ENCODE measurements at regions not wholly inside any gene's neighbourhood (a gene's known extent, or its start where the extent isn't known, plus 50 kb on each side); places are given as distances from the start of the nearest gene placed in this dataset.
A peak's percentile ranks its signal among the peaks of the same experiment; 100 is the strongest.
"Not testable (repeated sequence)": the region's sequence is repeated elsewhere in the genome, so short reads cannot be mapped to it uniquely, and the experiment has no call there.

DNA sequence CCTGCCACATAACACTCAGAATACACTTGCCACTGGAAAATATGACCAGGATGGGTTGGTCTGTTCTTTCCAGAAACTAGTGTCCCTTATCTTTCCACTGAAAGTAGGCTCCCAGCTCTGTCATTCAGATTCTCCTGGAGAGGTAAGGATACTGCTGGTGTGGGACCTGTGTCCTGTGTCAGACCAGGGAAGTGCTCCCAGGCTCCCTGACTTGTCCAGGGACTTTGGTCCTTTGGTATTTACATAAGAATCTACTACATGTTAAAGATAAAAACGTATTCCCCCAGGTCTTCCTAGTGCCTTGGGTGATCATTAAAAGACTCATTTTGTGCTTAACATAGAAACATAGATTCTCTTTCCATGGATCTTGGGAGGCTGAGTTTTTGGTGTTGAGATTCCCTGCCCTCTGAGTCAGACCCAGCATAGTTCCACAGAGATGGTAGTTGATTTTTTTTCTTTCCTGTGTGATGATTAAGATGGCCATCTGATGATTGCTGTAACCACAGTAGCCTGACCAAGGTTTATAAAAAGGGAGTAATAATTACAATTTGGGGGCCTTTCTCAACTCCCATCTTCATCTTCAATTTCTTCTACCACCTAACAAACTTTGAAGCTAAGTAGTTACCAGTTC, 159.8 kb upstream of the JADE1 start:
- H3K4me3 ChIP-seq (ENCODE audit: extremely low read depth, insufficient read depth, low read length, poor library complexity, severe bottlenecking) = no peak overlapping the region
- H3K4me1 ChIP-seq (ENCODE audit: control insufficient read depth, insufficient read depth, low read length, poor library complexity, severe bottlenecking) = no peaks in the 10 kb centered on the region
- no peak overlapping the region for H3K27ac ChIP-seq (ENCODE audit: low read depth, low read length, severe bottlenecking)
- no CpG with 5 or more reads among the region's 1 CpG for WGBS, 2 experiments (ENCODE audit: insufficient coverage in 2 of 2)
- no peaks in the 10 kb centered on the region for H3K36me3 ChIP-seq (ENCODE audit: control insufficient read depth, insufficient read depth, low read length)
- peaks cover 4% of the 10 kb centered on the region for H3K9me3 ChIP-seq (ENCODE audit: control insufficient read depth, low read length)

DNA sequence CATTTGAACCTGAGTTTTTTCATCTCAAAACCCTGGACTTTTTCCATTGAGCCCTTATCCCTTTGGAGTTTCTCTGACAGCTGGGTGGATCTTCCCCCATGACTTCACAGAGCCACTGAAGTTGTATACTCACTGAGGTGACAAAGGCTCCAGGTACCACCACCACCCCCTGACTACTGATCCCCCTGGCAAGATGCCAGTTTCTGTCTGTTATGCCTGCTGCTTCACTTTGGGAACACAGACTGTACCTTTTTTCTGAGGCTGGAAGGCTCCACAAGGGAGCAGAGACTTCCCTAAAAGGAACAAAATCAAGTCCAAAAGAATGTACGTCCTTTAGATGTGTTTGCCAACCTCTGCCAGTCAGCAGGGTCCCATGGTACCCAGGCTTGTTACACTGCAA, 160.3 kb upstream of the JADE1 start:
- 83% methylated on average over 1 of the region's 1 CpG; no CpG with 5 or more reads in 1 of the 2 experiments for WGBS, 2 experiments (ENCODE audit: insufficient coverage in 2 of 2)
- no peaks in the 10 kb centered on the region for H3K4me1 ChIP-seq (ENCODE audit: control insufficient read depth, insufficient read depth, low read length, poor library complexity, severe bottlenecking)
- H3K27ac ChIP-seq (ENCODE audit: low read depth, low read length, severe bottlenecking) = no peak overlapping the region

DNA sequence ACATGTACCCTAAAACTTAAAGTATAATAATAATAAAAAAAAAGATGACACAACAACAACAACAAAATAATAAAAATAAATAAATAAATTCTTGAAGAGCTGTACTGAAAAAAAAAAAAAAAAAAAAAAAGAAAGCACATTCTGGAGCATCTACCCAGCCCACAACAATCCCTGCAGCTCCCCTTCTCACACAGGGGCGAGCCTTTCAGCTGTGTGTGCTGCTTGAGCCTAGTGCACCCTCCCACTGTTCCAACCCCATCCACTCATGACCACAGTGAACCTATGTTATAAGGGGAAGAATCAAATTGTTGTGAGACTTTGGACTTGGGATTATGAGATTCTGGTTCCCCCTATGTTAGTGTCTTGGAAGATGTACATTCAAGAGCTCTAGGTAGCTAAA, 161.5 kb upstream of the JADE1 start:
- Histone ChIP-seq H3K9me3 (ENCODE audit: control insufficient read depth, low read length) (no peaks in the 10 kb centered on the region), H3K4me3 (ENCODE audit: extremely low read depth, insufficient read depth, low read length, poor library complexity, severe bottlenecking) (no peak overlapping the region), H3K36me3 (ENCODE audit: control insufficient read depth, insufficient read depth, low read length) (no peaks in the 10 kb centered on the region), H3K4me1 (ENCODE audit: control insufficient read depth, insufficient read depth, low read length, poor library complexity, severe bottlenecking) (no peaks in the 10 kb centered on the region), H3K27ac (ENCODE audit: low read depth, low read length, severe bottlenecking) (no peak overlapping the region)
- no CpG with 5 or more reads among the region's 1 CpG for WGBS, 2 experiments (ENCODE audit: insufficient coverage in 2 of 2)

More for the DNA sequence above, 160.3 kb upstream of the JADE1 start:
- H3K36me3 ChIP-seq (ENCODE audit: control insufficient read depth, insufficient read depth, low read length) = no peaks in the 10 kb centered on the region
- no peak overlapping the region for H3K4me3 ChIP-seq (ENCODE audit: extremely low read depth, insufficient read depth, low read length, poor library complexity, severe bottlenecking)
- H3K9me3 ChIP-seq (ENCODE audit: control insufficient read depth, low read length) = no peaks in the 10 kb centered on the region

DNA sequence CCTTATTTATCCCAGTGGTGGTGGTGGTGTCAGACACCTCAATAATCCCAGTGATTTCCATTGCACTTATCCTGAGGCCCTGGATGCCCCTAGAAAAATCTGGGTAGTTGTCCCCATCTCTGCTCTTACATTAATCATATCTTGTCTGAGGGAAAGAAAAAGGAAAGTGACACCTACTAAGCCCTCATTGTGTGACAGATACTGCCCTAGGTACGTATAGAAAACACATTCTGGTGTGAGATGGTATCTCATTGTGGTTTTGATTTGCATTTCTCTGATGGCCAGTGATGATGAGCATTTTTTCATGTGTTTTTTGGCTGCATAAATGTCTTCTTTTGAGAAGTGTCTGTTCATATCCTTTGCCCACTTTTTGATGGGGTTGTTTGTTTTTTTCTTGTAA, 162.6 kb upstream of the JADE1 start:
- not testable (repeated sequence) for H3K4me1 ChIP-seq (ENCODE audit: control insufficient read depth, insufficient read depth, low read length, poor library complexity, severe bottlenecking); H3K36me3 ChIP-seq (ENCODE audit: control insufficient read depth, insufficient read depth, low read length); H3K27ac ChIP-seq (ENCODE audit: low read depth, low read length, severe bottlenecking); H3K4me3 ChIP-seq (ENCODE audit: extremely low read depth, insufficient read depth, low read length, poor library complexity, severe bottlenecking); H3K9me3 ChIP-seq (ENCODE audit: control insufficient read depth, low read length)
- WGBS, 2 experiments (ENCODE audit: insufficient coverage in 2 of 2) = no CpG with 5 or more reads among the region's 1 CpG

DNA sequence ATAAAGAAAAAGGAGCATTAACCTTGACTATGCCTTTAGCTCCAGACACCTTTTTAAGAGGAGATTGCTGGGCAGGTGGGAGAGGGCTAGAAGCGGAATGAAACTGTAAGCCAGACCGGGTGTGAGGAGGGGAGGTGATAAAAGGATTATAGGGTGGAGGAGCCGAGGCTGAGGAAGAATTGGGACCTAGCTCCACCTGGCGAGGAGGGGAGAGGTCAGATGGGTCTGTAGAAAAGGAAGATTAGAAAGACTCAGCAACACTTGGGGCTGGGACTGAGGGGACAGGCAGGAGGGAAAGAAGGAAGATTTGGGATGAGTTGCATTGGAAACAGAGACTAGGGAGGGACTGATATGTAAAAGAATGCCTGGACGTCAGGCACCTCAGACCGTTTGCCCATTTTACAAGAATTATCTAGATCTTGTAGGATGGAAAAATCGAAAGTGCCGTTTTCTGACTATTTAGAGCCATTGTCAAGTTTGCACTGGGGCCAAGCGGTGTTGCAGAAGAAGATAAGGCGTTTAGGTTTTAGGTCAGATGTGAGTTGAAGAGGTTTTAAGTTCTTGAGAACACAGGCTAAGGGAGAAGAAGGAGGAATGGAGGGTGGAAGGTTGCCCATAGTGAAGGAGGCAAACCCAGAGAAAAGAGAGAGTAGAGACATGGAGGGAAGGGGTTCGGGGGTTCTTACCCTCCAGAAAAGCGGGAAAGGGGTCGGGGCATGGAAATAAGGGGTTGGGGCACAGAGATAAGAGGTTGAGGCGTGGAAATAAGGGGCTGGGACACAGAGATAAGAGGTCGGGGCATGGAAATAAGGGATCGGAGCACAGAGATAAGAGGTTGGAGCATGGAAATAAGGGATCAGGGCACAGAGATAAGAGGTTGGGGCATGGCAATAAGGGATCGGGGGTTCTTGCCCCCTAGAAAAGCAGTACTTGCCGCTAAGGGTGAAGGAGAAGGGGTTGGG, 164.5 kb upstream of the JADE1 start:
- not testable (repeated sequence) for H3K36me3 ChIP-seq (ENCODE audit: control insufficient read depth, insufficient read depth, low read length); H3K27ac ChIP-seq (ENCODE audit: low read depth, low read length, severe bottlenecking); H3K4me1 ChIP-seq (ENCODE audit: control insufficient read depth, insufficient read depth, low read length, poor library complexity, severe bottlenecking); H3K4me3 ChIP-seq (ENCODE audit: extremely low read depth, insufficient read depth, low read length, poor library complexity, severe bottlenecking); H3K9me3 ChIP-seq (ENCODE audit: control insufficient read depth, low read length)
- WGBS, 2 experiments (ENCODE audit: insufficient coverage in 2 of 2) = 90 to 93% methylated on average over 16 to 18 of the region's 18 CpGs

DNA sequence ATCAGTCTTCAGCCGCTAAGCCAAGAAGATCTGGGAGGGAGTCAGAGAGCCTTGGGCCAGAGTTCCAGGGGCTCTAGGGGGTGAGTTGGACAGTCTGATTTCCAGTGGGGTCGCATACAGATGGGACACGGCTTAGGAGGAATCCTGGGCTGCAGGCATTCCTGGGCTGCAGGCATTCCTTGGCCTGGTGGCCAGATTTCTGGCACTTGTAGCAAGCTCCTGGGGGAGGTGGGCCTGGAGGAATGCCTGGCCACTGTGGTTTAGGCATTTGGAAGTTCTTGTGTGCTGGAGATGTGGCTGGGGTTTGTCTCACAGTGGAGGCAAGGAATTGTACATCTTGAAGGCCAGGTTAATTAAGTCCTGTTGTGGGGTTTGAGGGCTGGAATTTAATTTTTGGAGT, 165.4 kb upstream of the JADE1 start:
- not testable (repeated sequence) for H3K4me3 ChIP-seq (ENCODE audit: extremely low read depth, insufficient read depth, low read length, poor library complexity, severe bottlenecking); H3K4me1 ChIP-seq (ENCODE audit: control insufficient read depth, insufficient read depth, low read length, poor library complexity, severe bottlenecking); H3K36me3 ChIP-seq (ENCODE audit: control insufficient read depth, insufficient read depth, low read length); H3K9me3 ChIP-seq (ENCODE audit: control insufficient read depth, low read length); H3K27ac ChIP-seq (ENCODE audit: low read depth, low read length, severe bottlenecking)
- WGBS, 2 experiments (ENCODE audit: insufficient coverage in 2 of 2) = 90 to 100% methylated on average over 2 to 3 of the region's 3 CpGs

DNA sequence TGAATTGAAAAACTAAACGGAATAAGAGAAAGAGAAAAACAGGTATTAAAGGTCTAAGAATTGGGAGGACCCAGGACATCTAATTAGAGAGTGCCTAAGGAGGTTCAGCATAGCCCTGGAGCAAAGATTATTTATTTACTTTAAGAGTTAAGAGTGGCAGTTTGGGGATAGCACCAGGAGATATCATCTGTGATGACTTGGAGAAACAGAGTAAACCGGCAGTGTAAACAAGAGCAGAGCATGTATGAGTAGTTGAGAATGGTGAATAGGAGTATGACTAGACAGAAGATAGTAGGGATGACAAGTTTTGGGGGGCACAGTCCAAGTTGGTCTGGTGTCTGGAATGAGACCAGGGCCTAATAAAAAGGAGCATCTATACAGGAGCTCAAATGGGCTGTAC, 167.9 kb upstream of the JADE1 start:
- not testable (repeated sequence) for H3K4me3 ChIP-seq (ENCODE audit: extremely low read depth, insufficient read depth, low read length, poor library complexity, severe bottlenecking); H3K27ac ChIP-seq (ENCODE audit: low read depth, low read length, severe bottlenecking); H3K4me1 ChIP-seq (ENCODE audit: control insufficient read depth, insufficient read depth, low read length, poor library complexity, severe bottlenecking); H3K36me3 ChIP-seq (ENCODE audit: control insufficient read depth, insufficient read depth, low read length); H3K9me3 ChIP-seq (ENCODE audit: control insufficient read depth, low read length)
- WGBS, 2 experiments (ENCODE audit: insufficient coverage in 2 of 2) = 100% methylated on average over 1 of the region's 2 CpGs

DNA sequence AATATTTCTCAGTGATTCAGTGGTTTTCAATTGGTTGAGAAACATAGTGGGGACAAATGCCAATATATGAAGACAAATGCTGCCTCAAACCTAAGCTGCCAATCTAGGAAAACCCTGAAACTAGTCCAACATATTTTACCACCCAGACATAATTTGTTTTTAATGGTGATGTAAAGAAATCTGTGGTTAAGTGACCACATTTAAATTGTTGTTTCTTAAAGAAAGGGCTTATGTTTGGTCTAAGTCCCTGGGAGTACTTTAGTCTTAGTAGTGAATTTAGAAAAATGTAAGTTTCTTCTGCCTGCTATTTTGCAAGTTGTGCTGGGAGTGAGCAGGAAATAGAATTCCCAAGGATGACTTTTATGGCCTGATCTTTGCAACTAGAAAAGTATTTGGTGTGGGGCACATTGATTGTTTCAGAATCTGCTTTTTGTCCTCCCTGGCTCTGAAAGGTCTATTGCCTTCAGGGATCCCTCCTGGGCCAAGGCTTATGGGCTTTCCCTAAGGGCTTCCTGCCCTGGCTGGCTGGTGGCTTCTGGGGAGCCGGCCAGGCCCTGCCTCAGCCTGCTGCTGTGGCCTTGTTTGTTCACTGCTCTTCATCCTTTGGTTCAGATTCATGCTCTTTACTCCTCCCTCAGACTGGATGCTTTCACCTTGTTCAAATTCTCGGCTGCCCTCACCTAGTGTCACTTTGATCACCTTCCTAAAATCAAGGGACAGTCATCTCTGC, 169.8 kb upstream of the JADE1 start:
- WGBS, 2 experiments (ENCODE audit: insufficient coverage in 2 of 2) = 58 to 80% methylated on average over 2 of the region's 2 CpGs
- Histone ChIP-seq H3K36me3 (ENCODE audit: control insufficient read depth, insufficient read depth, low read length) (no peaks in the 10 kb centered on the region), H3K9me3 (ENCODE audit: control insufficient read depth, low read length) (no peaks in the 10 kb centered on the region), H3K4me1 (ENCODE audit: control insufficient read depth, insufficient read depth, low read length, poor library complexity, severe bottlenecking) (peaks cover 9% of the 10 kb centered on the region), H3K27ac (ENCODE audit: low read depth, low read length, severe bottlenecking) (no peak overlapping the region), H3K4me3 (ENCODE audit: extremely low read depth, insufficient read depth, low read length, poor library complexity, severe bottlenecking) (no peak overlapping the region)

DNA sequence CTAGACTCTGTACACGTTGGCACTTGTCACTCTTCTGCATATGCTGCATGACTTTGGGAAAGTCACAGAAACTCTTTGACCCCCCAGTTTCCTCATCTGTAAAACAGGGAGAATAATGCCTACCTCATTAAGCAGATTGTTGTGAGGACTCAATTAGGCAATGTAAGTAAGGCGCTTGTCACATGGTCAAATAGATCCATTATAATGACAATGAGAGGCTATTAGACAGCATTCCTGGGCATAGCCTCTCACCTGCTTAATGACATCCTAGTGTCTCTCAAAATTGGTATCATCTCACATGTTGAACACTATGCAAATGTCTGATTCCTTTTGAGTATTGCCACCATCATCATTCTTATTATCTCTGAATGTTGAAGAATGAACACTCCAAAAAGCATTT, 172.6 kb upstream of the JADE1 start:
- 88 to 94% methylated on average over 1 to 2 of the region's 2 CpGs for whole genome bisulfite sequencing, 2 experiments (ENCODE audit: insufficient coverage in 2 of 2)

DNA sequence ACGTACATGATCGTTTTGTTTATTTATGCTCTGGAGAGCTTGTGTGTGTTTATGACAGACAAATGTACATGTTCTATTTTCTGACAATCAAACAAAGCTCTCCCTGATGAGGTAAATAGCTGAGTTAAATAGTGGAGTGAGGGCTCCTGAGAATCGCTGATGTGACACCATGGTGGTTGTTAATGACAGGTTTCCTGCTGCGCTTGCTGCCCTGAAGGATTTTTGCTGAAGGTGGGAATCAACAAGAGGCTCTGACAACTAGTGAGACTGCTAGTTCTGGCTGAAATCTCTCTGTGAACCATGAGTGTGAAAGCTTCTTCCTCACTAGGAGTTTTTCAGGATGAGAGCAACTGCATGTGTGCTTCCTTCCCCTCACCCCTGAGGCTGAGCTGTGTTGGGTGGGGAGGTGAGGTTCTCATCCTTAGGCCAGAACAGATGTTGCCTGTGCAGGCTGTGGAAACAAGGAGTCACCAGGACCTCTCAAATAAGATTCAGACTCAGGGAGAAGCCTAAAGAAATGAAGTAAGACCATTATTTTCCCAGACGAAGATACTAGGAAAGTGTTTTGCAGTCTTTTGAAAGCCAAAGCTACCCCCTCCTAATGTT, 173.4 kb upstream of the JADE1 start:
- Histone ChIP-seq H3K27ac (ENCODE audit: low read depth, low read length, severe bottlenecking) (peak overlapping the region; percentile 73), H3K4me1 (ENCODE audit: control insufficient read depth, insufficient read depth, low read length, poor library complexity, severe bottlenecking) (peaks cover 9% of the 10 kb centered on the region)

More for the DNA sequence above, 172.6 kb upstream of the JADE1 start:
- no peaks in the 10 kb centered on the region for H3K9me3 ChIP-seq (ENCODE audit: control insufficient read depth, low read length)
- H3K4me3 ChIP-seq (ENCODE audit: extremely low read depth, insufficient read depth, low read length, poor library complexity, severe bottlenecking) = no peak overlapping the region
- peaks cover 9% of the 10 kb centered on the region for H3K4me1 ChIP-seq (ENCODE audit: control insufficient read depth, insufficient read depth, low read length, poor library complexity, severe bottlenecking)
- H3K27ac ChIP-seq (ENCODE audit: low read depth, low read length, severe bottlenecking) = no peak overlapping the region
- H3K36me3 ChIP-seq (ENCODE audit: control insufficient read depth, insufficient read depth, low read length) = no peaks in the 10 kb centered on the region

More for the DNA sequence above, 173.4 kb upstream of the JADE1 start:
- H3K36me3 ChIP-seq (ENCODE audit: control insufficient read depth, insufficient read depth, low read length) = no peaks in the 10 kb centered on the region
- 50 to 75% methylated on average over 2 to 4 of the region's 5 CpGs for WGBS, 2 experiments (ENCODE audit: insufficient coverage in 2 of 2)
- no peak overlapping the region for H3K4me3 ChIP-seq (ENCODE audit: extremely low read depth, insufficient read depth, low read length, poor library complexity, severe bottlenecking)
- H3K9me3 ChIP-seq (ENCODE audit: control insufficient read depth, low read length) = no peaks in the 10 kb centered on the region
